C4-2B (cell line): ENCODE measurements at regions not wholly inside any gene's neighbourhood (a gene's known extent, or its start where the extent isn't known, plus 50 kb on each side); places are given as distances from the start of the nearest gene placed in this dataset.

Experiments
- H3K27ac ChIP-seq: fragments of 450-650 bp; 2 replicates; pipeline ENCODE4 v1.5.1; 2017
- CTCF ChIP-seq: fragments of 450-650 bp; conservative IDR thresholded peaks from 2 replicates; pipeline ENCODE4 v1.5.1; 2017; ENCODE audit warnings: mild to moderate bottlenecking
- ZFX ChIP-seq: fragments of 450-650 bp; IDR thresholded peaks from 2 replicates; pipeline ENCODE4 v1.6.1; 2017

- no peak overlapping the region for H3K27ac ChIP-seq
- TF ChIP-seq CTCF = no peak
These were observed 301.2 kb upstream of the DEPDC1 start for GRCh38 chr1:68798071-68798470.

GRCh38 chr1:68799096-68799495 is 302.2 kb upstream of the DEPDC1 start:
- TF ChIP-seq ZFX (no peak), CTCF (no peak)
- no peak overlapping the region for H3K27ac ChIP-seq

- TF ChIP-seq CTCF = no peak
- TF ChIP-seq ZFX = no peak
- no peak overlapping the region for H3K27ac ChIP-seq
These were observed 303.3 kb upstream of the DEPDC1 start for GRCh38 chr1:68800182-68800581.

- TF ChIP-seq ZFX = no peak
- no peak for TF ChIP-seq CTCF
- H3K27ac ChIP-seq = no peak overlapping the region
These were observed 304.6 kb upstream of the DEPDC1 start for GRCh38 chr1:68801440-68801839.

GRCh38 chr1:68805097-68805641 is 308.3 kb upstream of the DEPDC1 start:
- TF ChIP-seq CTCF (no peak), ZFX (no peak)
- no peak overlapping the region for H3K27ac ChIP-seq

- H3K27ac ChIP-seq = no peak overlapping the region
- TF ChIP-seq ZFX (no peak), CTCF (no peak)
These were observed 311.5 kb upstream of the DEPDC1 start for GRCh38 chr1:68808351-68808750.

- TF ChIP-seq ZFX (no peak), CTCF (no peak)
- no peak overlapping the region for H3K27ac ChIP-seq
These were observed 314.9 kb upstream of the DEPDC1 start for GRCh38 chr1:68811806-68812205.
